ENCODE measurements at regions not wholly inside any gene's neighbourhood (a gene's known extent, or its start where the extent isn't known, plus 50 kb on each side); places are given as distances from the start of the nearest gene placed in this dataset.
"Not testable (repeated sequence)": the region's sequence is repeated elsewhere in the genome, so short reads cannot be mapped to it uniquely, and the experiment has no call there.

DNA sequence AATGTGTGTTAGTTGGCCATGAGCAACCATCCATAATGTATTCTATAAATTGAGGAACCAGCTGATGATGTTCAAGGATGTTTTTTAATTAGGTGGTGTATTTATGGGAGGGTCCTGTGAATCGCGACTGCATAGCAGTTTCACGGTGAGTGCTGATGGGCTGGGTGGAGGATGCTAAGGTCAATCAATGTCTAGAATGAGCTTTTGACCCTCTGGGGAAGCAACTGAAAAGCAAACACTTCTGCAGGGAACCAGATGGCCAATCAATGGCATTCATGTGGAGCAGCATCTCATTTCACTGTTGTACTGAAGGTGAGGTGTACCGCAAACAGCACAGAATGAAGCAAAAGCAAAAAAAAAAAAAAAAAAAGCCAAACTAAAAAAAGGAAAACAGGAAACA, 676.1 kb upstream of the TMEM132C start:
- no peak for DNase-seq

DNA sequence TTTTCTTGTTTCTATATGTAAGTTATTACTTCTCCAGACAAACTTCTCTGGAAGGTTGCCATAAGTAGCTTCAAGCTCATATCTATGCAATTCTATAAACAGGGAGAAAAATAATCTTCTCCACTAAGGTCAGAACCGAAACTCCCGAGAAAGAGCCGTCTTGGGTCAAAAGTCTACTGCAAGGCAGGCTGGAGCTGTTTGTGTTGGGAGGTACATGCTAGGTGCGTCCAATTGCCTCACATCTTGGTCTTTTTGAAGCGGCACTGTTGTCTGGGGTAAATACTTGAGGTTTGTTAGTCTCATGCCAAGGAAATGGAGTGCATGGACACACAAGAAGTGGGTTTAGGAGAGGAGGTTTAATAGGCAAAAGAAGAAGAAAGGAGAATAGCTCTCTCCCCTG, 674.7 kb upstream of the TMEM132C start:
- DNase-seq, result no peak

DNA sequence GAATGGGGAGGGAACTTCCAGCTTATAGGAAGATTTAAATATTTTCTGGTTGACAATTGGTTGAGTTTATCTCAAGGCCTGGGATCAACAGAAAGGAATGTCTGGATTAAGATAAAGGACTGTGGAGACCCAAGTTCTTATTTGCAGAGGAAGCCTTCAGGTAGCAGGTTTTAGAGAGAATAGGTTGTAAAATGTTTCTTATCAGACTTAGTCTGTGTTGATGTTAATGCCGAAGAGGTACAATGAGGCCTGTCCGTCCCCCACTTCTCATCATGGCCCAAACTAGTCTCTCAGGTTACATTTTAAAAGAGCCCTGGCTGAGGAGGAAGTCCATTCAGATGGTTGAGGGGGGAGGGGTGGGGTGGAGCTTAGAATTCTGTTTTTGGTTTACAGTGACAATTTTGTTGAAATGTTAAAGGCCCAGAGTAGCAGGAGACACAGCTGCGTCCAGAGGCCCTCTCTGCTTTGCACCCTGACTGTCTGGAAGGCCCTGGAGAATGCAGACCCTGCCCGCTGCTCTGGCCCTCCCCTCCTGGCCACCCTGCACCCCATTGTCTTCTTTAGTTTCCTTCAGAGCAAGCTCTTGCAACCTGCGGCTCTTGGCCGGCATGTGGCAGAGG, 672.5 kb upstream of the TMEM132C start:
- no peak for DNase-seq

- no peak for DNase-seq
These were observed 671.5 kb upstream of the TMEM132C start for GRCh38 chr12:127595506-127595905.

GRCh38 chr12:127596891-127597290, 670.1 kb upstream of the TMEM132C start:
- DNase-seq, result no peak

DNA sequence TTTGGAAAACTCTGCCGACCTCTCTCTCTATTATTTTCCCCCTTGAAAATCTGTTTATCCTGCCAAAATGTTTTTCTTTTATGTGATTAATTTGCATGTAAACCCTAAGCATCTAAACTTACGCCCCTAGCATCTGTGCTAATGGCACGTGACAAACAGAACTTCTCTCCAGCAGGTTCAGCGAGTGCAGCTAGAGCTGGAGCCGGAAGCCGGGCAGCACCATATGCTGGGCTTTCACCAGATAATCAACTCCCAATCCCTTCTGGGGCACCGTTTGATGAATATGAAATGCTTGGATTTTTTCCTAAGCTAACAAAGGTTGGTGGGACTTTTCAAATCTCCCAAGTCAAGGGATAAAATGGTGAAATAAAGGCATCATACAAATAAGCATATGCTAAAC, 667.5 kb upstream of the TMEM132C start:
- DNase-seq, result no peak

GRCh38 chr12:127600211-127600610, 666.8 kb upstream of the TMEM132C start:
- DNase-seq, result no peak

DNA sequence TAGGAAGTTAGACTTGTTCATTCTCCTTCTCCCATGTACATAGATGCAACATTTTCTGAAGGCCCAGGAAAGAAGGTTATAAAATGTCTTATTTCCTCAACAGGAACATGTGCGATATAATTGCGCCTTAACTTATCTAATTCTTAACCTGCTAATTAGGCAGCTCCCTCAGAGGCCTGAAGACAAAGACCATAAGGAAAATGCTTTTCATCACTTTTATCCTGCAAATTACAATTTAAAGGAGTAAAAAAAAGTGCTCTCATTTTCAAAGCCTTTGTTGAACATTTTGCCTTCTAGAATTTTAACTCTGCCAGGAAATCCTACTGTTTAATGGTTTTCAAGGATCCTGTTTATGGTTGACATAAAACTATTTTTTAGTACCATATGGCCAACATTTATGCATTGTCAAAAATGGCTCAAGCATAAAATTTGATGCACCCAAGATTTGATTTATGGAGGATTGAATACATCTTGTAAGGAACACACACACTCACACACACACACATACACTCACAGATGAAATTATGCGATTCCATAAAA, 660.4 kb upstream of the TMEM132C start:
- no peak for DNase-seq

- no peak for DNase-seq
These were observed 659.7 kb upstream of the TMEM132C start for GRCh38 chr12:127607146-127607725.

- not testable (repeated sequence) for DNase-seq
These were observed 658.6 kb upstream of the TMEM132C start for GRCh38 chr12:127608359-127608758.

GRCh38 chr12:127613056-127613455, 653.9 kb upstream of the TMEM132C start:
- no peak for DNase-seq

GRCh38 chr12:127619869-127620734, 646.9 kb upstream of the TMEM132C start:
- DNase-seq, result no peak

DNA sequence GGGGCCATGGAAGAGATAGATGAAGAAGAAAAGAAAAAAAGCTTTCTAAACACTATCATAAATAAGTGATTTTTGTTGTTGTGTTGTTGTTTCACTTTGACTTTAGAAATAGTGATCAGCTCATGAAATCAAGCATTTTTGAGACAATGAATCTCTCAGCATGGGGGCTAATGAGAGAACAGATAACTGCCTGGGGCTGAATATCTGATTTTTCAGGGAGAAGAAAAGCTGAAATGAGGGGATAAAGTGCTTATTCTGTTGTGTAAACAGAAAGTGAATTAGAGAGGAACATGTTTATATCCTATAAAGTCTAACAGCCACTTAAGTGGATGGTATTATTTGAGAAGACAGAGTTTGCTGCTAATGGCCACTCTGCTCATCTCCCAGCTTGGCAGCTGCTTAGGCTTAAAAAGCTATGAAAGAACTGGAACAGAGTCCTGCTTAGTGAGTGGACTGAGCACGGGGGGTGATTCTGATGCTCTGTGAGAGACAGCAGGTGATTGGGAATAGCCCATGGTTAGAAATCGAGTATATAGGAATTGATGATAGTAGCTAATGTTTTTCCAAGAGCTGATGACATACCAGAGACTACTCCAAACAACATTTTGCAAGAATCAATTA, 646.1 kb upstream of the TMEM132C start:
- no peak for DNase-seq

- no peak for DNase-seq
These were observed 645.6 kb upstream of the TMEM132C start for GRCh38 chr12:127621366-127621765.

DNA sequence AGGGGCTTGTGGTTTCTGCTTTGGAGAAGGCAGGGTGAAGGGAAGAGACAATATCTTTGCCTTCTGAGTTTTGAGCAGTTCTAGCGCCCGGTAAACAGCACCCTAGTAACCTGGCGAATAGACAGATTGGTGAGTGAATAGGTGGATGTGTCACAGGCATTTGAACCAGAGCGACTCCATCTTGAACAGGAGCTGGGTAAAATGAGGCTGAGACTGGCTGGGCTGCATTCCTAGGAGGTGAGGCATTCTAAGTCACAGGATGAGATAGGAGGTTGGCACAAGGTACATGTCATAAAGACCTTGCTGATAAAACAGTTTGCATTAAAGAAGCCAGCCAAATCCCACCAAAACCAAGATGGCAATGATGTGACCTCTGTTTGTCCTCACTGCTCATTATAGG, 643.6 kb upstream of the TMEM132C start:
- DNase-seq, result no peak

GRCh38 chr12:127625176-127625771, 641.7 kb upstream of the TMEM132C start:
- no peak for DNase-seq

DNA sequence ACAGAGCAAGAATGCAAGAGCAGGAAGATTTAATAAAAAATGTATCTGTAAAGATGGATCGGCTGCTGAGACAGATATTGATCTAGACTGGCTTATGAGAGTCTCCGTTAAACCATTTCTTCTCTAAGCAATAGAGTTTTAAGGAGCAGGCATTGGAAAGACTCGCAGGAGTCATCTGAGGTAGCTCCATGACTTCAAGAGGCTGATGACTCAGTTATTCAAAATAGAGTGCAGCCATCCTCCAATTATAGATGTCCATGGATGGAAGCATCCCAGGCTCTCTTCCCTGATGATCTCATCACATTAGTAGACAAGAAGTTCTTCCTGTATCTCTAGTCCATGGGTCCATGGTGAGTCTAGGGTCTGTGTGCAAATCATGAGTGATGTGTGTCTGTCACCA, 638.3 kb upstream of the TMEM132C start:
- DNase-seq, result no peak

- DNase-seq, result no peak
These were observed 637.7 kb upstream of the TMEM132C start for GRCh38 chr12:127629066-127629820.

GRCh38 chr12:127632461-127632860, 634.5 kb upstream of the TMEM132C start:
- DNase-seq, result no peak

DNA sequence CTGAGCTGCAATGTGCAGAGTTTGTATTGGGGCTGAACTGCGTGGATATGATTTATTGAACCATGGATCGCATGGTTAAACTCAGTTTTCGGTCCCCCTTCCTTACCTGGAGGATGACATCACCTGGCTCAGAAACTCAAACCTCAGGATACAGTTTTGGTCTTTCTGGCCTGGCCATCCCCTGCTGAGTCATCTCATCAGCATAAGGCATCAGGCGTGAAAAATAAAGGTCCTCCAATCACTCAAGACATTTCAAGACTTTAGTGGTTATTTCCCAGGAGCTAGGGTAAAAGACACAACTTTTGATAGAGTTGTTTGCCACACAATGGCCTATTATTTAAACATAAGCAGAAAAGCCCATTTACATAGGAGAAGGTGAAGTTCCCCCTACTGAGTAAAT, 631.1 kb upstream of the TMEM132C start:
- no peak for DNase-seq

DNA sequence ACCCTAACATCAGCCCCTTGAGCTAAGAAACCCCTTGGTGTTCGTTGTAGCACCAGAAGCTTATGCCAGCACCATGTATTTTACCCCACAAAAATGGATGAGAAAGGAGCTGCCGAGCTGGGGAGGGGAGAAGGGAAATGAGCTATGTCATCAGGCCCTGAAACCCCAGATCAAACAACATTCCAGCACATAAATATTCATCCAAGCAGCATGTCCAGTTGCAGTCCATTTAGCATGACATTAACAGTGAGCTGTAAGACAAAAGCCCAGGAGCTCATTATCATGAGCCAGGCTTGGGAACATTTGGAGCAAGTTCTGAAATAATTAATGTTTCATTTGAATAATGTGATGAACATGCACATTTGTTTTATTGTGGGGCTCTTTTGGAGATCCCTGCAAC, 630.1 kb upstream of the TMEM132C start:
- DNase-seq, result no peak

- DNase-seq, result no peak
These were observed 626.6 kb upstream of the TMEM132C start for GRCh38 chr12:127640181-127640886.
